ENCODE measurements at regions not wholly inside any gene's neighbourhood (a gene's known extent, or its start where the extent isn't known, plus 50 kb on each side); places are given as distances from the start of the nearest gene placed in this dataset.

GRCh38 chr2:196224756-196225155, 53.4 kb upstream of the STK17B start:
- DNase-seq: no peak

DNA sequence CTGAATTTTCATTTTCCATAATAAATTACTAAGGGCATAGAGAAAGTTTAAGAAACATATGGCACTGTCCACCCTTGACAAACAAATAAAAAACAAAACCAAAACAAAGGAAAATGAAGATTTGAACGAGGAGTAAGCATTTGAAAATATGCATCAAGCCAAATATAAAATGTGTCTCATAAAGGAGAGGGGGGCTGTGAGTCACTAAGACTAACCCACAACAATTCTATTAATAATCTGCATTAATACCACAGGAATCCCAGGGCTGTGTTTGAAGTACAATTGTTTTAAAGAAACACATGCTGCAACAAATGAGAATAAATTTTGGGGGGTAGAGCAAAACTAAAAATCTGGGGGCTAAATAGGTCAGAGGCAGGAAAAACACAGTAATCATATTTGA, 53.8 kb upstream of the STK17B start:
- no peak for DNase-seq

- no peak for DNase-seq
Observed at GRCh38 chr2:196226058-196226706, 54.8 kb upstream of the STK17B start.

- DNase-seq: no peak
Observed at GRCh38 chr2:196226707-196227065, 55.3 kb upstream of the STK17B start.

GRCh38 chr2:196229013-196229412, 57.6 kb upstream of the STK17B start:
- DNase-seq: no peak

DNA sequence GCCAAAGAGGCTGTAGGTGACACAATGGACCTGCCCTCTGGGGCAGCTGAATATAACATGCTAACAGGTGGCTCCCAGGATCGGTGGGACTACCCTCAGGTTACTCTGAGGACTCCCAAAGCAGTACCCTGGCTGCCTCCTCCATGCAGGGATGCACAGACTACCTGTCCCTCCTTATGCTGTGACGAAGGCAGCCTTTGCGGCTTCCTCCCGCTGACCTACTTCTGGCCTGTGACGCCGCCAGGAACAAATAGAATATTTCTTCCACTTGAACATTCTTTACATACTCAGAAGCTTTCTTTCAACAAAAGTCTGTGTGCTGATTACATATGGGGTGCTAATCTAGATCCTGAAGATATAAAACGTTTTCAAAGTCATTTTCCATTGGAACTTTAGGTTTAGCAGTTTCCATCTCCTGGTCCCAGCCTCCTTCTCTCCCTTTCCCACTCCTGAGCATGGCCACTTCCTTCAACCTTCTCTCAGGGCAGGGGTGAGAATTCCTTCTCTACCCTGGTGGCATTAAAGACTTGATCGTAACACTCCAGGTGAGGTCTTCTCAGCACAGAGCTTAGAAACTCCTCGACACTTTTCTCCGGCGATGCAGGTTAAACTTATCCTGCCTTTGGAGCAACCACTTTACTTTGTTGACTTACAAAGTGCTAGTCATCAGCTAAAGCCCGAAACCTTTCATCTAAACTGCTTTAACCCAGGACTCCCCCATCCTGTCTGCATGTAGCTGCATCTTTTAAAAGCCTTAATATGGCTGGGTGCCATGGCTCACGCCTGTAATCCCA, 58.9 kb upstream of the STK17B start:
- no peak for DNase-seq

- no peak for DNase-seq
Observed at GRCh38 chr2:196233021-196233804, 61.8 kb upstream of the STK17B start.

DNA sequence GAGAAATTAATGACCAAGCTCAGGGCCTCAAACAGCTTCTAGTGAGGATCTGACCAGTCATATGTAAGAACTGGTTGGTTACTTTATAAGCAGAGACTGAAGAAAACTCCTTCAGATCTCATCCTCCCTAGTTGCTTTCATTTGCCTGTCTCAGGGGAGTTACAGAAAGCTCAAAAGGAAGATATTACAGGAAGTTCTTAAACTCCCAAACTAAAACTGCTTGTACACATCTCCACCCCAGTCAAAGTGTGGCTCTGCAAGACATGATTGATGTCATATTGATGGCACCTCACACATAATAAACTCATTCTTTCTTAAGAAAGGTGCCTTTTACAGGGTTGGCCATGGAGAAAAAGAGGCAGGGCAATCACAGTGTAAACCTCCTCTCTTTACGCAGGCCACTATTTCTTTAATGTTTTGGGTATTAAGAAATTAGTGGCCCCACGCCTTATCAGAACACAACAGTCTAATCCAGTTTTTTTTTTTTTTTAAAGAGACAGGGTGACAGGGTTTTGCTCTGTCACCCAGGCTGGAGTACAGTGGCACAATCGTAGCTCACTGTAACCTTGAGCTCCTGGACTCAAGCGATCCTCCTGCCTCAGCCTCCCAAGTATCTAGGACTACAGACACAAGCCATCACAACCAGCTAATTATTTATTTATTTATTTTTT, 62.6 kb upstream of the STK17B start:
- DNase-seq: no peak

GRCh38 chr2:196234672-196235071, 63.3 kb upstream of the STK17B start:
- no peak for DNase-seq

GRCh38 chr2:196238836-196239380, 67.5 kb upstream of the STK17B start:
- DNase-seq: no peak

- DNase-seq: no peak
Observed at GRCh38 chr2:196239622-196240587, 68.5 kb upstream of the STK17B start.

GRCh38 chr2:196241175-196241574, 69.8 kb upstream of the STK17B start:
- DNase-seq: no peak

- DNase-seq: no peak
Observed at GRCh38 chr2:196242131-196242620, 70.8 kb upstream of the STK17B start.

DNA sequence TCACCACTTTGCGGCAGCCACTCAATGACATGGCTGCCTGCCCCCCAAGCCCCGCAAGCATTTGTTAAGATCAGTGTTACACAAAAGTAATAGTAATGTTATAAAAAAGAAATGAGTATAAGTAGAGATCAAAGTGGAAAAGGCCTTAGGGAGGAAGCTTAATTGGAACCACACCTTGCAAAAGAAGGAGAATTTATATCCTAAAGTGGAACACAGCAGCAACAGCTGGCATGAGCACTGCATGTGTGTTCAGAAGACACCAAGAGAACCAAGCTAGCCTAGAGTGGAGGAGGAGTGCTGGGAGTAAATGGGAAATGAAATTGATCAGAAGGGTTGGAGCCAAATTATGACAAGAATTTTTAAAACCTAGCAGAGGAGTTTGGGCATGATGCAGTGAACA, 73.1 kb upstream of the STK17B start:
- DNase-seq: no peak

DNA sequence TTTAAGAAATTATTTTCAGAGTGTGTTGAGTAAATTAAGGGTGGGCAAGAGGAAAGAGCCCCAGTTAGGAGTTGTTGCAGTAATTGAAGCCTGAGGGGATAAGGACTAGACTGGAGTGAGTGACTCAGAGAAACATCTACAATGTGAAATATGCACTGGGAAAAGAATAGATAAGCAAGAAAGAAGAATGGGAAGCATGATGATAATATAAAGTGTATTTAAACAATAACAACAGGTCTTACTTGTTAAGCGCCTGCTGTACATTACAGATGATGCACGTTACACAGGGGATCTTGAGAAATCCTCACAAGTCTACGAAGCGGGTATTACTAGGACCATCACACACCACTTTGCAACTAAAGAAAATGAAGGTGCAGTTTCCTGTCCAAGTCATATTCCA, 73.6 kb upstream of the STK17B start:
- no peak for DNase-seq

GRCh38 chr2:196245378-196246140, 74.2 kb upstream of the STK17B start:
- no peak for DNase-seq

DNA sequence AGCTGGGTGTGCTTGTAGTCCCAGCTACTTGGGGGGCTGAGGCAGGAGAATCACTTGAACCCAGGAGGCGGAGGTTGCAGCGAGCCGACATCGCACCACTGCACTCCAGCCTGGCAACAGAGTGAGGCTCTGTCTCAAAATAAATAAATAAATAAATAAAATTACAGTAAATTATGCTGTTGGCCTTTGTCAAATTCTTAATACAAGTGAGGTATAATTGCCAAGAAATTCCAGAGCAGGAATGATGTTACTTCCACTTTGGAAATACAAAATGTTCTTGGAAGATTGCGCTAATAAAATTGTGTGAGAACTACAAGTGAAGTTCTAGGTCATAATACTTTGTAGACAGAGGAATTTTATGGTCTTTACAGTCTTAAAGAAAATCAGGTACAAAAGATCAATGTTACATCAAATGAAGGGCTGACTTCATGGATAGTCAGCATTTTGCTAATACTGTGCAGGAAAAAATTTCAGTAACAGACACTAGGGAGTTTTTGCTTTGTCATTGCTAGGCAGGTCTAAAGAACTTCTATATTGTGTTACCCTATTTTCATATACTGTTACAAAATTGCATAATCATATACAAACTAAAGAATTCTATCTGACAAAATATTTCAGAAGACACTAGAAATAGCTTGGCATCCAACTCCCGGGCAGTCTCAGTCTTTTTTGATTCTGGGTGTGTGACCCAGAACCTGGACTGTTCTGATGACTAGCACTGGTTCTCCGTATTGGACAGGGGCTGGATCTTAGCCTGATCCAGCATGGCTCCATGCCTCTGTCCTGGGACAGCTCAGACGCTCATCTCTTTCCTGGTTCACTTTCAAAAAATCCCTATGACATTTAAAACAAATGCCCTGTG, 76.0 kb upstream of the STK17B start:
- DNase-seq: no peak

- DNase-seq: no peak
Observed at GRCh38 chr2:196247976-196248280, 76.5 kb upstream of the STK17B start.

- DNase-seq: no peak
Observed at GRCh38 chr2:196248467-196249094, 77.2 kb upstream of the STK17B start.

DNA sequence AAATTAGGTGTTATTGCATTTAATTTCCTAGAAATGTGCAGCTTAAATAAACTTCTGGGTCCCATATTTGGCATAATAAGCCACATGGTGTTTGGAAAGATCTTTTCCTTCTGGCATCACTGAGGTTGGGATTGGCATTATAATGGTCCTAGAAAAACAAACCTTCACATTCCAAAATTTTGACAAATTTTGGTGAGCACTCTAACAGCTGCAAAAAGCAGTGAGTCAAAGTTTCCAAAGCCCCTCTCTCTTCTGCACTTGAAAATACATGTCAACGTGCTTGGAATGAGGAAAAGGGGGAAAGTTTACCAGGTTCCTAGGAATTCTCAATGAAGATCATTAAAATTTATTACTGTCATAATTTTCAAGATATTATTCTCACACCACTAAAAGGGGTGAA, 77.8 kb upstream of the STK17B start:
- DNase-seq: no peak
